BE2C (cell line): ENCODE measurements at regions not wholly inside any gene's neighbourhood (a gene's known extent, or its start where the extent isn't known, plus 50 kb on each side); places are given as distances from the start of the nearest gene placed in this dataset.

Experiments
- DNase-seq: peaks from one replicate; pipeline ENCODE4 v3.0.0-alpha.2; 2020
- H3K27me3 ChIP-seq: fragments of 250-450 bp; sonication (Bioruptor Pico); 2 replicates; pipeline ENCODE4 v1.5.1; 2020; ENCODE audit warnings: mild to moderate bottlenecking
- H3K36me3 ChIP-seq: fragments of 250-450 bp; sonication (Bioruptor Pico); 2 replicates; pipeline ENCODE4 v1.5.1; 2020; ENCODE audit warnings: mild to moderate bottlenecking
- H3K4me1 ChIP-seq: fragments of 250-450 bp; sonication (Bioruptor Pico); 2 replicates; pipeline ENCODE4 v1.5.1; 2020
- H3K4me3 ChIP-seq: 2 replicates; pipeline ENCODE4 v1.5.1; 2011; ENCODE audit warnings: low read depth, low read length
- H3K9me3 ChIP-seq: fragments of 250-450 bp; sonication (Bioruptor Pico); 2 replicates; pipeline ENCODE4 v1.5.1; 2020
- CTCF ChIP-seq: IDR thresholded peaks from 2 replicates; pipeline ENCODE4 v1.5.1; 2012; ENCODE audit warnings: mild to moderate bottlenecking, low read depth, low read length

GRCh38 chr13:31462766-31463165 is 263.0 kb downstream of the B3GLCT start:
- H3K36me3 ChIP-seq: no peaks in the 10 kb centered on the region
- no peaks in the 10 kb centered on the region for H3K4me1 ChIP-seq
- no peak overlapping the region for H3K4me3 ChIP-seq
- H3K9me3 ChIP-seq: no peaks in the 10 kb centered on the region
- TF ChIP-seq CTCF: no peak
- H3K27me3 ChIP-seq: no peaks in the 10 kb centered on the region
- DNase-seq: no peak

GRCh38 chr13:31468114-31468902 is 268.5 kb downstream of the B3GLCT start:
- Histone ChIP-seq H3K27me3 (no peaks in the 10 kb centered on the region), H3K4me1 (no peaks in the 10 kb centered on the region), H3K36me3 (no peaks in the 10 kb centered on the region), H3K4me3 (no peak overlapping the region), H3K9me3 (no peaks in the 10 kb centered on the region)
- no peak for TF ChIP-seq CTCF
- no peak for DNase-seq

GRCh38 chr13:31469377-31469776 is 269.6 kb downstream of the B3GLCT start:
- TF ChIP-seq CTCF: no peak
- Histone ChIP-seq H3K9me3 (no peaks in the 10 kb centered on the region), H3K36me3 (no peaks in the 10 kb centered on the region), H3K27me3 (no peaks in the 10 kb centered on the region), H3K4me3 (no peak overlapping the region), H3K4me1 (no peaks in the 10 kb centered on the region)
- no peak for DNase-seq

- Histone ChIP-seq H3K4me1 (no peaks in the 10 kb centered on the region; the same call in none of the 2 replicates), H3K4me3 (no peak overlapping the region), H3K9me3 (no peaks in the 10 kb centered on the region), H3K36me3 (no peaks in the 10 kb centered on the region), H3K27me3 (no peaks in the 10 kb centered on the region)
- DNase-seq: no peak
- TF ChIP-seq CTCF: no peak
These were observed 263.1 kb upstream of the RXFP2 start for GRCh38 chr13:31476266-31476665.

- DNase-seq: no peak
- Histone ChIP-seq H3K27me3 (no peaks in the 10 kb centered on the region), H3K9me3 (no peaks in the 10 kb centered on the region), H3K4me1 (no peaks in the 10 kb centered on the region; the same call in none of the 2 replicates), H3K4me3 (no peak overlapping the region), H3K36me3 (no peaks in the 10 kb centered on the region)
- TF ChIP-seq CTCF: no peak
These were observed 262.6 kb upstream of the RXFP2 start for GRCh38 chr13:31476753-31477152.

GRCh38 chr13:31477961-31478360 is 261.4 kb upstream of the RXFP2 start:
- no peaks in the 10 kb centered on the region for H3K27me3 ChIP-seq
- no peak for DNase-seq
- H3K4me1 ChIP-seq: no peaks in the 10 kb centered on the region; the same call in none of the 2 replicates
- TF ChIP-seq CTCF: no peak
- no peaks in the 10 kb centered on the region for H3K36me3 ChIP-seq
- H3K4me3 ChIP-seq: no peak overlapping the region
- H3K9me3 ChIP-seq: no peaks in the 10 kb centered on the region
